Astrocyte (in vitro differentiated cells and primary cell): ENCODE measurements at regions not wholly inside any gene's neighbourhood (a gene's known extent, or its start where the extent isn't known, plus 50 kb on each side); places are given as distances from the start of the nearest gene placed in this dataset.
"Not testable (repeated sequence)": the region's sequence is repeated elsewhere in the genome, so short reads cannot be mapped to it uniquely, and the experiment has no call there.

ENCODE experiments used
- DNase-seq: peaks from one replicate; pipeline ENCODE4 v3.0.0-alpha.2; 2010; ENCODE audit warnings: low read depth
- FAIRE-seq: peaks from 2 replicates; lab custom pipeline; 2011; peaks lifted over from hg19 to GRCh38; lab: Jason Lieb, UNC
- H2AFZ ChIP-seq: 2 replicates; pipeline ENCODE4 v1.6.0; 2012; ENCODE audit warnings: low read depth, low read length, inconsistent platforms
- H3K27ac ChIP-seq: 2 replicates; pipeline ENCODE4 v1.5.1; 2011; ENCODE audit warnings: low read depth, low read length, inconsistent platforms
- H3K27me3 ChIP-seq: 2 replicates; pipeline ENCODE4 v1.6.0; 2011; ENCODE audit warnings: low read length, inconsistent platforms; ENCODE audit not compliant: insufficient read depth
- H3K36me3 ChIP-seq: 2 replicates; pipeline ENCODE4 v1.5.1; 2011; ENCODE audit warnings: low read length, inconsistent platforms; ENCODE audit not compliant: insufficient read depth
- H3K4me1 ChIP-seq: 2 replicates; pipeline ENCODE4 v1.5.1; 2011; ENCODE audit warnings: low read length, inconsistent platforms; ENCODE audit not compliant: insufficient read depth
- H3K4me2 ChIP-seq: 2 replicates; pipeline ENCODE4 v1.6.0; 2012; ENCODE audit warnings: low read length, inconsistent platforms
- H3K4me3 ChIP-seq: 2 replicates; pipeline ENCODE4 v1.5.1; 2011; ENCODE audit warnings: low read depth, mild to moderate bottlenecking, low read length, inconsistent platforms; ENCODE audit not compliant: insufficient read depth
- H3K79me2 ChIP-seq: 2 replicates; pipeline ENCODE4 v1.6.0; 2012; ENCODE audit warnings: mild to moderate bottlenecking, low read length, inconsistent platforms; ENCODE audit not compliant: insufficient read depth
- H3K9ac ChIP-seq: 2 replicates; pipeline ENCODE4 v1.6.0; 2012; ENCODE audit warnings: mild to moderate bottlenecking, low read length, inconsistent platforms
- H3K9me3 ChIP-seq: 2 replicates; pipeline ENCODE4 v1.5.1; 2012; ENCODE audit warnings: low read depth, mild to moderate bottlenecking, low read length, inconsistent platforms; ENCODE audit not compliant: insufficient read depth
- H4K20me1 ChIP-seq: 2 replicates; pipeline ENCODE4 v1.6.0; 2012; ENCODE audit warnings: low read length, inconsistent platforms; ENCODE audit not compliant: insufficient read depth
- H3K27ac Mint-ChIP-seq: one replicate; pipeline ENCODE4 v1.8.0; 2021; ENCODE audit warnings: mild to moderate bottlenecking, mixed read lengths; ENCODE audit not compliant: unreplicated experiment
- H3K27me3 Mint-ChIP-seq: one replicate; pipeline ENCODE4 v1.8.0; 2021; ENCODE audit warnings: low read depth, mixed read lengths; ENCODE audit not compliant: unreplicated experiment
- H3K36me3 Mint-ChIP-seq: one replicate; pipeline ENCODE4 v1.8.0; 2021; ENCODE audit warnings: low read depth, mixed read lengths; ENCODE audit not compliant: unreplicated experiment
- H3K4me1 Mint-ChIP-seq: one replicate; pipeline ENCODE4 v1.8.0; 2021; ENCODE audit warnings: low read depth, mixed read lengths; ENCODE audit not compliant: unreplicated experiment
- H3K4me3 Mint-ChIP-seq: one replicate; pipeline ENCODE4 v1.8.0; 2021; ENCODE audit warnings: mild to moderate bottlenecking, moderate library complexity, mixed read lengths; ENCODE audit not compliant: unreplicated experiment
- H3K9me3 Mint-ChIP-seq: one replicate; pipeline ENCODE4 v1.8.0; 2021; ENCODE audit warnings: mild to moderate bottlenecking, mixed read lengths; ENCODE audit not compliant: unreplicated experiment

GRCh38 chr21:13892146-13892751 is 282.7 kb downstream of the POTED start:
- not testable (repeated sequence) for H2AFZ ChIP-seq, H3K4me1 ChIP-seq, H3K27ac ChIP-seq, H3K36me3 Mint-ChIP-seq, H3K27me3 Mint-ChIP-seq, H3K9me3 Mint-ChIP-seq, H3K27ac Mint-ChIP-seq, H3K27me3 ChIP-seq, H3K9ac ChIP-seq, DNase-seq, H3K4me1 Mint-ChIP-seq, FAIRE-seq, H3K4me3 Mint-ChIP-seq, H3K4me3 ChIP-seq, H3K9me3 ChIP-seq, H3K79me2 ChIP-seq, H3K4me2 ChIP-seq, H4K20me1 ChIP-seq, H3K36me3 ChIP-seq

GRCh38 chr21:13889176-13889575 is 279.6 kb downstream of the POTED start:
- H3K27ac ChIP-seq, H3K4me3 ChIP-seq, H3K27ac Mint-ChIP-seq, FAIRE-seq, H3K4me1 Mint-ChIP-seq, H3K9ac ChIP-seq, H3K36me3 ChIP-seq, H3K9me3 ChIP-seq, H3K9me3 Mint-ChIP-seq, H3K79me2 ChIP-seq, H3K27me3 ChIP-seq, H3K4me3 Mint-ChIP-seq, H3K36me3 Mint-ChIP-seq, DNase-seq, H3K27me3 Mint-ChIP-seq, H4K20me1 ChIP-seq, H3K4me1 ChIP-seq, H3K4me2 ChIP-seq, H2AFZ ChIP-seq: not testable (repeated sequence)

- not testable (repeated sequence) for H3K36me3 ChIP-seq, H3K4me2 ChIP-seq, H3K4me3 ChIP-seq, DNase-seq, H3K27ac Mint-ChIP-seq, H3K36me3 Mint-ChIP-seq, H3K27ac ChIP-seq, H4K20me1 ChIP-seq, H3K27me3 Mint-ChIP-seq, FAIRE-seq, H3K9me3 ChIP-seq, H2AFZ ChIP-seq, H3K27me3 ChIP-seq, H3K79me2 ChIP-seq, H3K9ac ChIP-seq, H3K9me3 Mint-ChIP-seq, H3K4me1 Mint-ChIP-seq, H3K4me1 ChIP-seq, H3K4me3 Mint-ChIP-seq
These were observed 274.2 kb downstream of the POTED start for GRCh38 chr21:13883641-13884395.

- not testable (repeated sequence) for H3K27ac ChIP-seq, H3K4me1 ChIP-seq, H3K36me3 ChIP-seq, H3K27me3 Mint-ChIP-seq, H3K4me3 Mint-ChIP-seq, H3K9me3 ChIP-seq, DNase-seq, H3K36me3 Mint-ChIP-seq, H3K9ac ChIP-seq, H3K4me2 ChIP-seq, H3K9me3 Mint-ChIP-seq, H3K27ac Mint-ChIP-seq, H3K4me1 Mint-ChIP-seq, H2AFZ ChIP-seq, H3K4me3 ChIP-seq, H4K20me1 ChIP-seq, FAIRE-seq, H3K27me3 ChIP-seq, H3K79me2 ChIP-seq
These were observed 267.9 kb downstream of the POTED start for GRCh38 chr21:13877503-13877902.

- FAIRE-seq, H3K9me3 Mint-ChIP-seq, H3K9me3 ChIP-seq: not testable (repeated sequence)
These were observed 267.4 kb downstream of the POTED start for GRCh38 chr21:13876999-13877398.

GRCh38 chr21:13874001-13874400 is 264.4 kb downstream of the POTED start:
- H3K4me1 ChIP-seq, H3K4me3 Mint-ChIP-seq, H3K79me2 ChIP-seq, H3K4me2 ChIP-seq, H3K27ac Mint-ChIP-seq, H3K36me3 Mint-ChIP-seq, H4K20me1 ChIP-seq, H3K27me3 Mint-ChIP-seq, DNase-seq, H3K4me1 Mint-ChIP-seq, H3K9ac ChIP-seq, H2AFZ ChIP-seq, H3K9me3 Mint-ChIP-seq, FAIRE-seq, H3K9me3 ChIP-seq, H3K4me3 ChIP-seq, H3K27me3 ChIP-seq, H3K36me3 ChIP-seq, H3K27ac ChIP-seq: not testable (repeated sequence)

More at GRCh38 chr21:13876999-13877398, 267.4 kb downstream of the POTED start:
- H3K27me3 ChIP-seq, H3K36me3 ChIP-seq, H3K36me3 Mint-ChIP-seq, H4K20me1 ChIP-seq, H3K27ac Mint-ChIP-seq, H3K4me2 ChIP-seq, H3K79me2 ChIP-seq, DNase-seq, H3K9ac ChIP-seq, H3K4me3 Mint-ChIP-seq, H3K4me1 Mint-ChIP-seq, H2AFZ ChIP-seq, H3K27me3 Mint-ChIP-seq, H3K27ac ChIP-seq, H3K4me3 ChIP-seq, H3K4me1 ChIP-seq: not testable (repeated sequence)
